DMS153 (cell line): ENCODE measurements at regions not wholly inside any gene's neighbourhood (a gene's known extent, or its start where the extent isn't known, plus 50 kb on each side); places are given as distances from the start of the nearest gene placed in this dataset.
"Not testable (repeated sequence)": the region's sequence is repeated elsewhere in the genome, so short reads cannot be mapped to it uniquely, and the experiment has no call there.

Experiments used
- DNase-seq: peaks from one replicate; lab custom pipeline; 2025; lab: John Stamatoyannopoulos, UW

DNA sequence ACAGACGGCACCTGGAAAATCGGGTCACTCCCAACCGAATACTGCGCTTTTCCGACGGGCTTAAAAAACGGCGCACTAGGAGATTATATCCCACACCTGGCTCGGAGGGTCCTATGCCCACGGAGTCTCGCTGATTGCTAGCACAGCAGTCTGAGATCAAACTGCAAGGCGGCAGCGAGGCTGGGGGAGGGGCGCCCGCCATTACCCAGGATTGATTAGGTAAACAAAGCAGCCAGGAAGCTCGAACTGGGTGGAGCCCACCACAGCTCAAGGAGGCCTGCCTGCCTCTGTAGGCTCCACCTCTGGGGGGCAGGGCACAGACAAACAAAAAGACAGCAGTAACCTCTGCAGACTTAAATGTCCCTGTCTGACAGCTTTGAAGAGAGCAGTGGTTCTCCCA, 64.5 kb downstream of the SLC30A10 start:
- not testable (repeated sequence) for DNase-seq

DNA sequence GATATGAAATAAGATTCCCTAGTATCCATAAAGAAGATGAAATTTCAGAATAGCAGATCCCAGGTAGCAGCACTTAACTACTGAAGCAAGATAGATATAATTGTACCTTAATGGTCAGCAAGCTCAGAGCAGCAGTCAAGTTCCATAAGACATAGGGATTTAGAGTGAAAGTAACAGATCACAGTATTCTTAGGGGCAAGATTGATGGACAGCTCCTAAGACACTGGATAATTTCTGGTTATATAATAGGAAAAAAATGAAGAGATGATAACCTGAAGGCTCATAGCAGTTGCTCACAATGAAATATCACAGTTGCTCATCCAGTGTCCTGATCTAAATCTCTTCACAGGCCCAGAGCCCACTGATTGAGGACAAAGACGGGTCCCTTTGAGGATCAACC, 66.0 kb downstream of the SLC30A10 start:
- no peak for DNase-seq

DNA sequence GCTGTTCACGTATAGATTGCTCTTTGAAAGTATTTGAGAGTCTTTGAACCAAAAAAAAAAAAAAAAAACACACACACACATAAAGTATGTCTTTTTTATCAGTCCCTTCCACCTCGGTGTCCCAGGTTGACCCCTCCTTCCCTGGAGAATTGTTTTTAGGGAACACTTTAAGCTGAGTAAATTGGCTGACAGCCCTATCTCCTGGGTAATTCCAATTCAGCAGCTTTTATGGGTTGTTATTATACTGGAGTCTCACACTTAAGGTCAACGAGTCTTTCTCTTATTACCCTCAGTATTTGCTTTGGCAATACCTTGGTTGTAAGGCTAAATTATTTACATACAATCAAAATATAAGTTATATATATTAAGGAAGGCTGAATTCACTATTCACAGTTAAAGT, 69.4 kb downstream of the SLC30A10 start:
- DNase-seq: peak; percentile 41

DNA sequence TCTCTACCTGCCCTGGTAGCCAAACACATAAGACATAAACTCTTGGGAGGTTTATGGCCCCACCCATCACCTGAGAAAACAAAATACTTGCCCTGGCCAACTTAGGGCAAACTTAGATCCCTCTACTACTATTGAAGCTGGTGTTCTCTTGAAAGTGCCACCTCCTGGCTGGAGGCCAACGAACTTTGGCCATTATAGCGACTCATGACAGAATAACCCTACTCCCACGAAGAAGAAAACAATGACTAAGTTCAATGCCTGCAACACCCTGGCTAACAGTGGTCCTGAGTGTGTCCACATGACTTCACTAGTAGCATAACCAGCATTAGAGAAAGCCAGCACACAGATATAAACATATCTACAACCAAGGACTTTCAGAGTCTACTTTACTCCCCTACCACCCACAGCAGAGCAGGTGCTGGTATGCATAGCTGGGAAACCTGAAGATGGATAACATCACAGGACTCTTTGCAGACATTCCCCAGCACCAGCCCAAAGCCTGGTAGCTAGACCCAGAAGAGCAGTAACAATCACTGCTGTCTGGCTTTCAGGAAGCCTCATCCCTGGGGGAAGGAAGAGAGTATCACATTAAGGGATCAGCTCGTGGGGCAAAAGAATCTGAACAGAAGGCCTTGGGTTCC, 81.0 kb downstream of the SLC30A10 start:
- DNase-seq: no peak

DNA sequence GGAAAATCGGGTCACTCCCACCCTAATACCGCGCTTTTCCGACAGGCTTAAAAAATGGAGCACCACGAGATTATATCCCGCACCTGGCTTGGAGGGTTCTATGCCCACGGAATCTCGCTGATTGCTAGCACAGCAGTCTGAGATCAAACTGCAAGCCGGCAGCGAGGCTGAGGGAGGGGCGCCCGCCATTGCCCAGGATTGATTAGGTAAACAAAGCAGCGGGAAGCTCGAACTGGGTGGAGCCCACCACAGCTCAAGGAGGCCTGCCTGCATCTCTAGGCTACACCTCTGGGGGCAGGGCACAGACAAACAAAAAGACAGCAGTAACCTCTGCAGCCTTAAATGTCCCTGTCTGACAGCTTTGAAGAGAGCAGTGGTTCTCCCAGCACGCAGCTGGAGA, 88.8 kb downstream of the SLC30A10 start:
- peak; percentile 23 for DNase-seq

DNA sequence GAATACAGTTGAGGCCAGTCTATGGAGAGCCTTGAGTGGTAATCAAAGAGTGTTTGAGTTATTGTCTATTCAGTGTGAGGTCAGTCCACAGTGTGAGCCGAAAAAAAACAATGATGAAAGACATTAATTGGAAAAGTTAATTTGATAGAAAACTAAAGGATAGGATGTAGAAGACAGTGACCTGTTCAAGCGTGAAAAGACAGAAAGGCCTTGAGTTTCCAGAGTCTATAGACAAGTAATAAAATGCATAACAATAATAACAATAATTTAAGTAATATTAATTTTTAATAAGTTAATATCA, 90.4 kb downstream of the SLC30A10 start:
- no peak for DNase-seq

DNA sequence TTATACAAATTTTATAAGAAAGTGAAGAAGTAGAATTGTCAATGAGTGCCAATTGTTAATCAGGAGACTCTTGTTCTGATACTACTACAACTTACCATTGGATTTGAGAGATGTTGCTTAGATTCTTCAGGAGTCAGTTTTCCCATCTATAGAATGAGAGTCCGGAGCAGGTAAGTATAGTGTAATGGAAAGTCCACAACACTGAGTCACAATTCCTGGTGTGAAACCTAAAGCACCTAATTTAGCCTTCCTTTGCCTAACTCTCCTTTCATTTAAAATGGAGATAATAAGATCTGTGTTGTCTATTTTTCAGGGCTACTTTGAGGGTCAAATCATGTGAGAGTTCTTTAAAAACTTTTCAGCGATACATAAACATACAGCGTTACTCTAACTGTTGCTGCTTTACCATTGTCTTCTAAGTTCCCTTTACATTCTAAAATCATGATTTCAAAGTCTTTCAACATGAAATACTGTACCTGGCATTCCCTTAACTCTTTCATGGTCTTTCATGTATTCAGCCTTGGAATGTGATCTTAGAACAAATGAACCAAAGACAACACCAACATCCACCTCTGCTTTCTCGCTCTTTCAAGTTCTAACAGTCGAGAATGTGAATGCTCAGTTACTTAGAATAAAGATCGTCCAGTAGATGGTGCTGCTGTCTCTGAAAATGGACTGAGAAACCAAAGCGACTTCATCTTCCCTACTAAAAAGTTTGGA, 90.9 kb downstream of the SLC30A10 start:
- peak; percentile 68 for DNase-seq

DNA sequence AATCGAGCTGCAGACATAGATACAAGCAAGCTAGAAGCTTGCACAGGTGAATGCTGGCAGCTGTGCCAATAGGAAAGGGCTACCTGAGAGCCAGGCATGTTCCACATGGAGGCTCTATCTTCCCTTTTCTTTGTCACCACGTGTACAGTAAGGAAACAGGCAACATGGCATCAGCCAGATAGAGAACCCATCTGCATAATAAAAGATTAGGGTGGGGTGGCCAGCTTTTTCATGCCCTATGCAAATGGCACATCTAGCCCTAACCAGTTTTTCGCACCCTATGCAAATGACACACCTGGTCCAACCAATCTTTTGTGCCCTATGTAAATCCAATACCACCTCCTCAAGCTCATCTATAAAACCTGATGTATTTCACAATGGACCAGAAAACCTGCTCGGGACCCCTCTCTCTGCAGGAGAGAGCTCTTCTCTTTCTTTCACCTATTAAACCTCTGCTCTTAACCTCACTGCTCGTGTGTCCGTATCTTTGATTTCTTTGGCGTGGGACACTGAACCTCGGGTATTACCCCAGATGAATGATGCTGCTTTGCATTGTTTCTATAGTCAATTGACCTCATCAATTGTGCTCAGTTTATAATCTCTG, 93.9 kb downstream of the SLC30A10 start:
- no peak for DNase-seq

DNA sequence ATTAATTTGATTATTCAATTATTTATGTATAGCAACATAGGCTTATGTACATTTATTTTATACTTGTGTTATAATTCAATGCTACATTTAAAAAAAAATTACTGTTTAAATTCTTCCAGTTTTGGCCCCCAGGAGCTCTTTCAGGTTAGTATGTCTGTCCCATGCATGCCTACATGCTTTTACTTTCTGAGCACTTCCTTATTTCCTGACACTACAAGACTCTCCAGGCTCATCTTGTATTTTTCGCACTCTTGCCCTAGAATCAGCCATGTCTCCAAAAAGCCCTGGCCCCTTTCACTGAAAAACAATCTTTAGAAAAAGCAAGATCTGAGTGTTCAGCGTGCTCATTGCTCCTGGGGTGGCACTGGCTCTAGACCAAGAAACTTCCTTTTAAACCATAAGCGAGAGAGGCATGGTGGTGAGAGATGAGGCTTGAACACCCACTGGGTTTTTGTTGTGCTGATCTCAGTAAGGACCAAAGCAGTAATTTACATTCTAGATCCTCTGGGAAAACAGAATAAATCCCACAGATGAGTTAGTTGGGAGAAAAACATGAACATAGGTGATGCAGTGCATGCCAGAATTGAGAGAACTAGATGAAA, 95.0 kb downstream of the SLC30A10 start:
- no peak for DNase-seq

DNA sequence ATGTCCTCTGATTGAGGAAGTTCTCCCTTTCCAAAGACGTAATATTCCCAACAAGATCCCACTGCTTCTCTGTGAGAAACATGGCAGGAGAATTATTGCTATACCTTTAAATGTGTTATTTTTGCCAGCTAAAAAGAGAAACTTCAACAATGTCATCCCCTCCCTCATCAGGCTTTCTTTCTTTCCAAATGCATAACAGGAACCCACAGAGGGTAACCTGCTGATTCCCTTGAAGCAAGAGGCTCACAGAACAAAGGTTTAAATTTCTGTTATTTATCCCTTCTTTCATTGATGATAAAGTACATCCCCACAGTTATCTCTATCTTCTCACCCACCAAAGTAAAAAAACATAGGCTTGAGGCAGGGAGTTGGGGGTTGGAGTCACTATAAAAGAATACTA, 102.1 kb downstream of the SLC30A10 start:
- no peak for DNase-seq

DNA sequence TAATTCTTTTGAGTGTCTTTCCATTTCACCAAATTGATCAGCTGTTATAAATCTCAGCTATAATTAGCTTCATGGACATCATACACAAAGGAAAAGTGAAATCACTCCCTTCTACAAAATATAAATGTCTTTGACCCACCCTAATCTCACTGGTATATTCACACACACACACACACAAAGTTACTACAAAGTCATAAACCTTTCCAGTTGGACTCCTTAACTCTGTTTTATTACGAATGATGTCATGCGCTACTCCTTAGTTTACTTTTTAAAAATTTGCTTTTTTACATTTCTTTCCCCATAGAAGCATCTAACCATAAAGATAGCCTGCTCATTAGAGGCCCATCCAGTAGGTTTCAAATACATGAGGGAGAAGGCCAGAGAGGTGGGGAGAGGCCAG, 103.0 kb downstream of the SLC30A10 start:
- no peak for DNase-seq

DNA sequence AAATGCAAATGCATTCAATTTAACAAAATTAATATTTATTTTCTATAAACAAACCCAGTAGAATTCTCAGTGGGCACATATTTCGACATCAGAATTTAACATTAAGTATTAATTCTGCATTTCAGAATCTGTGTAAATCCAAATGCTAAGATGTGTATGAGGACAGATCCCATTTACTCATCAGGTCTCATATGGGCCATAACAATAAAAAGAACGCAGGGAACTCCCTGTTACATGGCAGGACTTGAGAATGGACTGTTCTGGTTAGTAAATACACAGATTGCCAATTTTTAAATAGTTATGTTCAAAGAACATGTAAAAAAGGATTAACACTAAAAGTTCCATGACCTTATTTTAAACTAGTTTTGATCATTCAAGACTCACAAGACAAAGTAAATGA, 104.0 kb downstream of the SLC30A10 start:
- no peak for DNase-seq

DNA sequence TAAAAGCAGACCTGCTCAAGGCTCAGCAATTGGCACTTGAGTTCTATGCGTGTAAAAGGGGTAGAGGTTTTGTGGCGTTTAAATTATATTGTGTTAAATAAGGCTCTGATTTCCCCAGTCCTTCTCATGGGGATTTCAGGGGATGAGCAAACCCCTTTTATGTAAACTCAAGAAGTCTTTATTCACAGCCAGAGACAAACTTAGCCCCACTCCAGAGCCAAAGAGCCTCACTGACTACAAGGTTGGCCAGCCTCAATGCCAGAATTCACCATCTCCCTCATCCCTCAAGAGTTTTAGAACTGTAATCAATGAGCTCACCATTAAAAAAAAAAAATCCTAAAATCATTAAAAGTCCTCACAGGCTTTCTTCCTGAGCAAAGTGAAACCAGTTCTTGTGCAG, 107.8 kb downstream of the SLC30A10 start:
- DNase-seq: no peak

DNA sequence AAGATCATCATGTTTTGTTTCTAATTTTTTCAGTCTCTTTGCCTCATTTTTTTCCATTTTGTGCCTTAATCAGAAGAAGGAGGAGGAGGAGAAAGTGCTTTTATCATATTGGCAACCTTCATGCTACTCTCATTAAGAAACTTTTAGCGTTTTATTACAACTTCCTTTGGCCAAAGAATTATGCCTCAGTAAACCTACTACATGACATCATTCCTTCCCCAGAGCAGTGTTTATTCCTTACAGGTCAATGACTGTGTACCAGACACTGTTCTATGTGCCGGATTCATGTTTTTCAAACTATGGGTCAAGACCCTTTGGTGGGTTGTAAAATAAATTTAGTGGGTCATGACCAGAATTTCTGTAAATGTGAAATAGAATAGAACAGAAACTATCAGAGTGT, 110.4 kb downstream of the SLC30A10 start:
- DNase-seq: no peak

DNA sequence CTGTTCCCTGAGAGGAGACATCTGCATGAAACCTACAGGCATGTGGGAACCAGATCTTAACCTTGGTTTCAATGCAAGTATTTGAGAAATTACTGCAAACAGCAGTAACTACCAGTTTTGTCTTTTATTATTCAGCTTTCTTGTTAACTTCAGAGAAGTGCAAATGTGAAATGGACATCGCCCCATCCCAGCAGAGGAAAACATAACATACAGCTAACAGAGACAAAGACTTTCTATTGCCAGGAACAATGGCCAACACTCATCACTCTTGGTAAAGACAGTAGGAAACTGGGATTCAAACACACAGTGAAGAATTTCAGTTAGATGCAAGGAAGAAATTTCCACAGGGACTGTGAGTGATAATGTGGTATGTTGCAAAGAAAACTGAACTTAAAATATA, 115.1 kb downstream of the SLC30A10 start:
- DNase-seq: no peak

DNA sequence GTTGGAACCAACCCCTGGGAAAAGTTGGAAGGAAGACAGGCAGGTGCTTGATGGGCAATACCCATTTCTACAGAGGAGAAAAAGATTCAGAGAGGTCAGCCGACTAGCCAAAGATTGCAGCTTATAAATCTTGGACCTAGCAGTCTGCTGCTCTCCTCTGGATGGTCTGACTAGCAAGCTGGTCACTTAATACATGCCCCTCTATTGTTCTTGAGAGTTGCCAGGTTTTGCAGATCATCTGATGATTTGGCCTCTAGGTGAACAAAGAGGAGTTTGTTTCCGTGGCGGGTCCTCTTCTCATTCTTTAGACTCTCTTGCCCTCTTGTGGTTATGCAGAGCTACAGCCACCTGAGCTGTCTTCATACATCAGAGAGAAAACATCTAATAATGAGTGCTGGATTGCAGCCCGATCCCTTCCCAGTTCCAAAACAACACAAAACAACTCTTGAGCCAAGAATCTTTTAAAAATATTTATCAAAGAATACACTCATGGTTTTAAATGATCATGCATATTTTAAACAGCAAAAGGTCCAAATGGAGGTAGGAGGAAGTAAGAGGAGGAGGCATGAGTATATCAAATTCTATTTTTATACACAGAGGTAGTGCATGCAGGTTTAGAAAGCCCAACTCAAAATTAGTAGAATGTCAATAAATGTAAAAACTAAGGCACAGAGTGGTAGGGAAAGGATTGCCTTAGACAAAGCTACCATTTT, 115.7 kb downstream of the SLC30A10 start:
- peak; percentile 70 for DNase-seq

DNA sequence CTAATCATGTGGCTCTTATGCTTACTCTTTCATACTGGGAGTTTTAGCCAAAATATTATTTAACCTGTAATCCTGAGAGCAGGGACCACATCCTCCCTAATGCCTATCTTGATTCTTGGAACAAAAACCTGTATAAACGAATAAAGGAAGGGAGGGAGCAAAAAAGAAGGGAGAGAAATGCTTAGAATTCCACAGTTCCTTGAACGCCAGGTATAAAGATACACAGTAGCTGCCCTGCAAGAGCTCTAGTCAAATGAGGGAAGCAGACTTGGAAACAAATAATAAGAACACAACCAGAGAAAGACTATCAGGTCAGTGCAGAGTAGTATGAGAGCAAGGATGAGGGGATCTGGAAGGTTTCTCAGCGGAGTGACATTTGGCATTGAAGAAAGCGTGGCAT, 116.3 kb downstream of the SLC30A10 start:
- DNase-seq: no peak

DNA sequence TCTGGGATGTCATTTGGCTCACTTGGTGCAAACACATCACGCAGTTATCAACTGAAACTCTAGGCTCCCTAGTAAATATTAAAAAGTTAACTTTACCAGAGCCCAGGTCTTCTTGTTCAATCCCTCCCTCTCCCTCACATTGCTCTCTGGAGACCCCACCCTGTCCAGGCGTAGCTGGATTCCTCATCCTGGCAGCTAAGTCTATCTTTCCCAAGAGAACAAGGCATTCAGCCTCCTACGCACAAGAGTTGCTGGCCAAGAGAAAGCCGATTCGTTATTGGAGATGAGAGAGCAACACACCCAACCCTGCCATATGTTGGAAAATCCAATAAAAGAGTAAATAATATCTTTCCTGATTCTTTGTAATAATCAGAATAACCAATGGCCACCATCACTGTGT, 117.9 kb downstream of the SLC30A10 start:
- no peak for DNase-seq

DNA sequence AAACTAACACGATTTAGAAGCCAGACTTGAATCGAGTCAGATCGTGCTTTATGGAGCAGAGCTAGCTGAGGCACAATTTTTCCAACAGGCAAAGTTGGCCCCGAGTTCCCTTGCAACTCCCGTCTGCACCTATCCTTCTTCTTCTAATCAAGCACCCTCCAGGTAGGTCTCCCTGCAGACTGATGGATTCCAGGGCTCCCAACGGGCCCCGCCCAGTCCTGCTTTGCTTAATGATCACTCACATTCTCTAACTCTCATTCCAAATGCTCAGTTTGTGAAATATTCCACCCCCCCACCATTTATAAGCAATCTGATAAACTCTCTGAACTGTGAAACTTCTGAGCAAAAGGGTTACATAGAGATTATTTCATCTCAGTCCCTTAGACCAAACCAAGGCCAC, 119.6 kb downstream of the SLC30A10 start:
- DNase-seq: no peak

DNA sequence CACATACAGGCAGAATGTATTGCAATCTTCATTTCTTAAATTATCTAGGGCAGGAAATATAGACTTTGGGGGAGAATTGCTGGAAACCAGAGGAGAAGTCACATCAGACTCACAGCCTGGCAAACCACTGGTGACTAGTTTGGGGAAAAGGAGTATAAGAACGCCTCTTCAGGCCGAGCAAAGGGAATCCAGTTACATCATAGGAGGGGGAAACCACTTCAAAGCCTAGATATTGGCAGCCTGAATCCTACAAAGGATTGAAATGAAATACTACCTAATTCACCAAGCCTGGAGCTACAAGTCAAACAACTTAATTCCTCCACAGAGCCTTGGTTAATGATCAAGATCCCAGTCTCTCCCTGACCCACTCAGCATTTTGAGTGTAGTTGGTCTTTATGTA, 121.7 kb downstream of the SLC30A10 start:
- no peak for DNase-seq

DNA sequence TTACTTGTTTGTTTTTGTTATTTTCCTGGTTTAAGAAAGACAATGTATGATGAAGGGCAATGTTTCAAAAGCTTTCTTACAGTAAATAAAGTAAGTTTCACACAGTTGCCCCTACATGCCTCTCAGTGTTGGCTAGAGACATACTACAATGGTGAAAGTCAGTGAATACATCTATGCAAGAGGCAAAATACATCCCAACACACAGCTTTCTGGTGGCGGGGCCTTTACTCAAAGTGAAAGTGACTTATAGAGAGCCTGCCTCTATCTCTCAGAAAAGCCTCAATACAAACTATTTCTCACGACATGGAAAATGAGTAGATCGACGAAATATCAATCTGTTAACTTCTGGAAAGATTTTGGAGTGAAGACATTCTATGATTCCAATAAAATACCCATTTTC, 122.3 kb downstream of the SLC30A10 start:
- no peak for DNase-seq

DNA sequence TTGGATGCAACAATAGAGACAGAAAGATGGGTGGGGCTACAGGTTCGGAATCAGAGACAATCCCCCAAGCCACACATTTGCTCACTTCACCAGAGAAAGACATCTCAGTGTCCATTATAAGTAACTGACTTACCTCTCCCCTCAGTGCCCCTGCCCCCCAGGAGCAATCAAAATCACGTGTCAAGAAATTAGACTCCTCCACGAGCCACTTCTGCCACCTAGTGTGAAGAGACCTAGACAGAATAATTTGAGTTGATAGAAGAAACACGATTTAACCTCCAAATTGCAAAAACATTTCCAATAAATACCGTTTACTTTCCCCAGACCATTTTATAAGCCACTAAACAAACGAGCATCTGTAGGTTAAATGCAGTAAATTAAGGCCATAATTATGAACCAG, 123.2 kb downstream of the SLC30A10 start:
- no peak for DNase-seq
